HG03159 (cell line): ENCODE measurements at regions not wholly inside any gene's neighbourhood (a gene's known extent, or its start where the extent isn't known, plus 50 kb on each side); places are given as distances from the start of the nearest gene placed in this dataset.
A peak's percentile ranks its signal among the peaks of the same experiment; 100 is the strongest.
"Not testable (repeated sequence)": the region's sequence is repeated elsewhere in the genome, so short reads cannot be mapped to it uniquely, and the experiment has no call there.

Source experiments
- ATAC-seq: cut with Tn5 transposase; IDR thresholded peaks from one replicate; pipeline ENCODE4 v1.9.1; 2021; ENCODE audit warnings: mild to moderate bottlenecking, moderate library complexity; ENCODE audit not compliant: unreplicated experiment

DNA sequence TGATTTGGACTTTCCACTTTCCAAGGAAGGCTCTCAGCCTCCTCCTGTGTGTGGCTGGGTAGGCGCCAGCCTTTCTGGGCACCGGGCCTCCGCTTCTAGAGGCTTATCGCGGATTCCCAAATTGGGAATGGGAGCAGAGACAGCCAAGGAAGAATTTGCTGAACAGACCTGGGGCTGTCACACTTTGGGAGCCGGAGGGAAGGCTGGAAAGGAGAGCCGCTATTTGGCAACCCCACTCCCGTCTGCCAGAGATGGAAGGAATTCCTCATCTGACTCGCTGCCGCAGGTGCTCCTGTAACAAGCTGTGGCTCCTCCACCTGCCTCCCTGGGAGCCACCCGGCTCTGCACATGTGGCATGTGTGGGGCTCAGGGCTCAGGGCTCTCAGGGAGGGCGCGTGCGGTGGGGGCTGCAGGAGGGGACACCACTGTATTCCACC, 50.8 kb upstream of the ECHDC3 start:
- no peak for ATAC-seq

DNA sequence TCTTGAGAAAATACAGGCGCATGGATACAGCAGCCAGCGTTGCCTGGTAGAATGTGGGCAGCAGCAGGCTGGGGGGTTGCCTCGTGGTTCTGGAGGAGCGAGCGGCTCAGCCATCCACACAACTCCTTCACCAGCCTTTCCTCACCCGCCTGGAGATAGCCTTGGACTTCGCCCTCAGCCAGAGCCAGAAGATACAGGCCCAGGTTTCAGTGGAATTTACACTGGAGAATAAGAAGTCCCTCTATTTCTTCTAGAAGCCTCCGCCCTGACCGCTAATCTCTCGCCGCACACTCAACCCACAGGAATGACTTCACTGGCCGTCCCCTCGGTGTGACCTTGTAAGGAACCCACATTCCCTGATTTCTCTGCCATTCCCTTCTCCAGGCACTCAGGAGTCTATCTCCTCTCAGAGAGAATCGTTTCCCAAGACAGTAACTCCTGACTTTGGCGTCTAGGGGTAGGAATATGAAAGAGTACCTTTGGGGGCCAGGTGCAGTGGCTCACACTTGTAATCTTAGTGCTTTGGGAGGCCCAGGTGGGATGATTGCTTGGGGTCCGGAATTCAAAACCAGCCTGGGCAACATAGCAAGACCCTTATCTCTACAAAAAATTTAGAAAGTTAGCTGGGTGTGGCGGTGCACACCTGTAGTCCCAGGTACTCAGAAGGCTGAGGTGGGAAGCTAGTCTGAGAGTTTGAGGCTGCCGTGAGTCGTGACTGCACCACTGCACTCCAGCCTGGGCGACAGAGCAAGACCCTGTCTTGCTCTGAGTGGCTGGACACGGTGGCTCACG, 52.0 kb upstream of the ECHDC3 start:
- ATAC-seq = no peak

DNA sequence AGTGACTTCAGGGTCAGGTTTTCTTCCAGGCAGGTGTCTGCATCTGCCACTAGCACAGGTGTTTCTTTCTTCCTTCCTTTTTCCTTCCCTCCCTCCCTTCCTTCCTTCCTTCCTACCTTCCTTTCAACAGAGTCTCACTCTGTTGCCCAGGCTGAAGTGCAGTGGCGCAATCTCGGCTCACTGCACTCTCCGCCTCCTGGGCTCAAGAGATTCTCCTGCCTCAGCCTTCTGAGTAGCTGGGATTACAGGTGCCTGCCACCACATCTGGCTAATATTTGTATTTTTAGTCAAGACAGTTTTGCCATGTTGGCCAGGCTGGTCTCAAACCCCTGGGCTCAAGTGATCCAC, 53.8 kb upstream of the ECHDC3 start:
- ATAC-seq = not testable (repeated sequence)

DNA sequence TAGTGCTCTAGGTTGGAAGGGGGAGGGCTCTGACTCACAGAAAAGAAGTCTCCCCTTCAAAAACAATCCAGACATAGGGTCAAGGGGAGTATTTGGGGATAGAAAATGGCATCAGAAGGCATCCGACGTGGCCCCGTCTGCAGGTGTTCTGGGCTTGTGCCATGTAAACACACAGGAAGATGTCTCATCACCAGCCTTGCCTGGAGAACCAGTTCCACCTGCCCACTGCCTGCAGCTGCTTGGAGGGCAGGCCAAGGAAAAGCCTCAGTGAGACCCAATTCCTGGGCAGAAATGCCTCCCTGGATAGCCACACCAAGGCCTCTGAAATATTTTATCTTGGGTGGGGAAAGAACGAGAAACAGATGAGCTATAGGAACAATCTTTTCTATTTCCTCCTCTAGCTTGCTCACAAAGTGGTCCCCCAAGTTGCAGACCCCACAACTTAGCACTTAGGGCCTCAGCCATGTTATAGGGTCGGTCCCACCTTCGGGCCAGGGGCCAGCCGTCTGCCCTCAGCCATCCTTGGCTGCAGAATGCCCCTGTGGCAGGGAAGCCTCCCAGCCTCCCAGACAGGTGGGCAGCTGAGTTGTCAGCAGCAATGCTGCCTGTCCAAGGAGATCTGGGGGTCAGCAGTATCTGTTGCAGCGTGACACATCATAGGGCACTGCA, 54.3 kb upstream of the ECHDC3 start:
- no peak for ATAC-seq

DNA sequence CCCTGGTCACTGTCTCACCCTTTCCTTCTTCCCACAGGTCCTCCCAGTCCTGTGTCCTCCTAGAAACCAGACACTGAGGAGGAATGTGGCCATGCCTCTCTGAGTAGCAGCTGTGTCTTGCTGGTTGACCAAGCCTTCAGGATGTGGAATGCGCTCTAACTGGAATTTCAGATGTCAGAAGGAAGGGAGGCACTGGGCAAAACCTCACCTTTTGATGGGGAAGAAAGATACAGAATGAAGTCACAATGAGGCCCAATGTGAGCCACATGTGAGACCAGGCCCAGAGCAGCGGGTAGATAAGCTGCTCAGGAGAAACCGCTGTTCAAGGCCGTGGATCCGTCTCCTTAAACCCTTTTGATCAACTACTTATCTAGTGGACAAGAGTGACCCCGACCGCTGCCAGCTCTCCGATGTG, 54.8 kb upstream of the ECHDC3 start:
- no peak for ATAC-seq

DNA sequence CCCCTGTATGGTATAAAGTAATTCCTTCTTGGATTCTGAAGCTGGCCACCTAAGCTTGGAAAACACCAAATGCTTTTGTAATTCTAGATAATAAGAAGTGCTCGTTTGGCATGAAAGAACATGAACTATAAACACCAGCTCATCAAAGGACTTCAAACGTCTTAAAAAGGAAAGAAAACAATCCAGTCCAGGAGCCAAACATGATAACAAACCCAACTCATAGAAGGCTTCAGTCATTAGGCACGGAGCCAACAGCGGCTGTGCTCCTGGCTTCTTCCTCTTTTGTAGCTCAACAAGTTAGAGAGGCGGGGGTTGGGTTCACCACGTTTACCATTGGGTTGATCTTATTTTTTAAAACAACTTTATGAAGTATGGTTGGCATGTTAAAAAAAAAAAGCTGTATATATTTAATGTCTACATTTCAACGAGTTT, 56.4 kb upstream of the ECHDC3 start:
- no peak for ATAC-seq

DNA sequence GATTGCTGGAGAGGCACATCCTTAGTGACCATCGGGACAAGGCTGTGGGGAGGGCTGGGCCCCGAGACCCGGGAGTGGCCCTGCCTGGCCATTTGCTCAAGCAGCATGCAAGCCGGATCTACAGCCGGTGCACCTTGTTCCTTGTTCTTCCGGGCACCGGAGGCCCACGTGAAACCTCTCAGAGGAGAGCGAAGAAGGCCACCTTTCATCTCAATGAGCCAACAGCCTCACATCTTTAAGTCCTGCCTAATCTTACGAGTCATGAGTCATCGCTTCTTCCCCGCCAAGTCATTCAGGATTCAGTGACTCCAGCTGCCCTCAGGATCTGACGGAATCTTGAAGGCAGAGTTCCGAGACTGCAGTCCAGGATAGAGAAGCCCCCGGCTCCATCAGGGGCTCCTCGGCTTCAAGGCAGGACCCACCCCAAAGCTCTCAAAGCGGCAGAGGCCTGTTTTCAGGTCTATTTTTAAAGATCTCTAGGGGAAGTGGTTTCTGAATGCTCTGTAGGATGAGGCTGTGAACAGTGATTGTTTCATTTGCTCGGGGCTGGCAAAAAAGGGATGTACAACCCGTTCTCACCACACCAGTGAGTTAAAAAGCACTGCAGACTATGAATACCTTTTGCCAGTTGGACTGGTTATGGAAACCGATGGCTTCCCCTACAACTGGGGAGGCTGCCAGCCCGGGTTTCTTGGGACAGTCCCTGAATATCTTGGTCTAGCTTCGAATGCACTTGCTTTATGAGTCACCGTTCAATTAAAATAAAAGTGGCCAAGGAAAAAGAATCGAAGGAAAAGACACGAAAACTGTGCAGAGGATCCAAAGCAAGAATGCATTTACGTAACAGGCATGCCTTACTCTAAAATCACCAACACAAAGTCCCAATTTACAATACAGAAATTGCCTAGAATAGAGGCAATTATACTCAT, 57.2 kb upstream of the ECHDC3 start:
- ATAC-seq = peak; percentile 74

DNA sequence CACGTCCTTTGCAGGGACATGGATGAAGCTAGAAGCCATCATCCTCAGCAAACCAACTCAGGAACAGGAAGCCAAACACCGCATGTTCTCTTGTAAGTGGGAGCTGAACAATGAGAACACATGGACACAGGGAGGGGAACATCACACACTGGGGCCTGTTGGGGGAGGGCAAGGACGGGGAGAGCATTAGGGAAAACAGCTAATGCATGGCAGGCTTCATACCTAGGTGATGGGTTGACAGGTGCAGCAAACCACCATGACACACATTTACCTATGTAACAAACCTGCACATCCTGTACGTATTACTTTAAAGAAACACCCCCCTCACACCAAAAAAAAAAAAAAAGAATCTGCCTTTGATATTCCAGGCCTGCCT, 57.9 kb upstream of the ECHDC3 start:
- peak; percentile 5 for ATAC-seq

DNA sequence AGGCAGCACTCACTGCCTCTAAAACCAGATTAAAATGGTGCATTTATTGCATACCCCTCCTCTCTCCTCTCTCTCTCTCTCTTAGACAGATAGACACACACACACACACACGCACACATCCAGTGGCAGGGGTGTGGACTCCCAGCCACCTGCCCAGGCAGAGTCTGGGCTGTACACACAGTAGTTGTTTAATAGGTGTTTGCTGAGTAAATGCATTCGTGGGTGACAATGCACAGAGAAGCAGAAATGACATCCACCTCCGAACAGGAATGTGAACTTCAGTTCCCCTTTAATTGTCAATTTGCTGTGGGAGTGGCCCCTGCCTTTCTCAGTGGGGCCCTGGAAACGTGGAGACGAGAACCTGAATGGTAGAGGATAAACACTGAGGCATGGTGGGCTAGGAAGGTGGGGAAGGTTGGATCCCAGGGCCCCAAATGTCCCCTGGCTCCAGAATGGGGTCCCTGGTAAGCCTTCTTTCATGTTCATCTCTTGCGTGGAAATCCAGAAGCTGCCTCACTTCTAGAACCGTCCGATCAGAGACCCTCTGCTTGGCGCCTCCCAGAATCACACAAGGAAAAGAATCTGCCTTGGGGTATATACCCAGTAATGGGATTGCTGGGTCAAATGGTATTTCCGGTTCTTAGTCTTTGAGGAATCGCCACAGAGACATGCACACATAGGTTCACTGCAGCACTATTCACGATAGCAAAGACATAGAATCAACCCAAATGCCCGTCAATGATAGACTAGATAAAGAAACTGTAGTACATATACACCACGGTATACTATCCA, 58.5 kb upstream of the ECHDC3 start:
- ATAC-seq = no peak

DNA sequence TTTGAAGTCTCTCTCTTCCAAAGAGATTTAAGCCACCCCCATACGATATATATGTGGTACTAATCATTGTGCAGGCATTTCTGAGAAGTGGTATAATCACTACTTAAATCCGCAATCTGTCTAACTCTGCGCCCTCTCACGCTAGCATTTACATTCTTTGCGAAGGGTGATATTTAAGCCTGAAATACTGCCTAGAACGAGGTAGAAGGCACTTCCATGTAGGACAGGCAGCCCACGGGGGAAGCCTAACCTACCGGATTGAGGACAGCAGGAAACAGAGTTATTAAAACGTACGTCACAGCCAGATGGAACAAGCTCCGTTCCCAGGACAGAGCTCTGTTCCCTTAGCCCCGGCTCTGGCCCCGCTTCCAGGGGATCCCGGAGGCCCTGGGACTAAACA, 59.3 kb upstream of the ECHDC3 start:
- no peak for ATAC-seq

DNA sequence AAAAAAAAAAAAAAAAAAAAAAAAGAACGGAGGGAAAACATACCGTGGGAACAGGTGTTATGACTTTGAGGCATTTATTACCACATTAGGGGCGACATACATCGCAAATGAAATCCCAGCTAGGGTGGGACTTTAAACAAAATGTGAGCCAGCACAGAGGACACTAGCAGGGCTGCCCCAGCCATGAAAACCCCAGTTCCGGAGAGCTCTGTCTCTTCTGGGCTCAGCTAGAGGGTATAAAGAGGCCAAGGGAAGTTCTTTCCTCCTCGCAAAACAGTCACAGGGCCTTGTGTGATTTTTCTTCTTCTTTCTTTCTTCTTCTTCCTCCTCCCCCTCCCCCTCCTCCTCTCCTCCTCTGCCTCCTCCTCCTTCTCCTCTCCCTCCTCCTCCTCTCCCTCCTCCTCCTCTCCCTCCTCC, 59.9 kb upstream of the ECHDC3 start:
- ATAC-seq = no peak

DNA sequence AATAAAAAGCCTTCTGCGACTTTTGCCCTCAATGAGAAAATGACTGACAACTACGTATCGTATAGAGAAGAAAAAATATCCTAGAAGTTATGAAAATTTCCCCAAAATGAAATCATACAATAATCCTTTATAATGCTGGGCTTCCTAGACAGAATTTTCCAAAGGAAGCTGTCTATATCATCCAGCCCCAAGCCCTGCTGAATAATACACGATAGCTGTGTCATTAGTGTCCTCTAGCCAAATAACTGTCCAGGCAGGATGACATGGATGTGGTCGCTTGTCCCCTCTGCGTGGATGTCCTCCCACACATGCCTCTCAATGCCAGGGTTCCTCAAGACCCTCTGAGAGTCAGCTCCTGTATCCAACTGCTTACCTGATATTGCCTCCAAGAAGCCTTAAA, 61.7 kb upstream of the ECHDC3 start:
- ATAC-seq = no peak

DNA sequence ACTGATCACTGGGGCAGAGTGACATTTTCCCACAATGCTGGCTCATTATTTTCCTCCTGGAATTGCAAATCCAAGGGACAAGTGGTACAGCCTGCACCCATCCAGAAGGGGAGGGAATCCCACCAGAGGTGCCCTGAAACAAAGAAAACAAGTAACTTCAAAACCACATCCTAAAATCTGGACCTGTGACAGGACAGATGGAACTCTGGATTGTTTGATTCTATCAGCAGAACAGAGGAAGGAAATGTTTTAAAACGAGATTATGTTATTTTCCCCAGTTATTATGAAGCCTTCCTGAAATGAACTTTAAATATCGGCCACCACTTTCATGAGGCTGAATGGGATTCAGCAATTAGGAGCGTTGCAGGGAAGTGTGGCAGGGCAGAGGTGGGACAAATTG, 62.2 kb upstream of the ECHDC3 start:
- no peak for ATAC-seq

DNA sequence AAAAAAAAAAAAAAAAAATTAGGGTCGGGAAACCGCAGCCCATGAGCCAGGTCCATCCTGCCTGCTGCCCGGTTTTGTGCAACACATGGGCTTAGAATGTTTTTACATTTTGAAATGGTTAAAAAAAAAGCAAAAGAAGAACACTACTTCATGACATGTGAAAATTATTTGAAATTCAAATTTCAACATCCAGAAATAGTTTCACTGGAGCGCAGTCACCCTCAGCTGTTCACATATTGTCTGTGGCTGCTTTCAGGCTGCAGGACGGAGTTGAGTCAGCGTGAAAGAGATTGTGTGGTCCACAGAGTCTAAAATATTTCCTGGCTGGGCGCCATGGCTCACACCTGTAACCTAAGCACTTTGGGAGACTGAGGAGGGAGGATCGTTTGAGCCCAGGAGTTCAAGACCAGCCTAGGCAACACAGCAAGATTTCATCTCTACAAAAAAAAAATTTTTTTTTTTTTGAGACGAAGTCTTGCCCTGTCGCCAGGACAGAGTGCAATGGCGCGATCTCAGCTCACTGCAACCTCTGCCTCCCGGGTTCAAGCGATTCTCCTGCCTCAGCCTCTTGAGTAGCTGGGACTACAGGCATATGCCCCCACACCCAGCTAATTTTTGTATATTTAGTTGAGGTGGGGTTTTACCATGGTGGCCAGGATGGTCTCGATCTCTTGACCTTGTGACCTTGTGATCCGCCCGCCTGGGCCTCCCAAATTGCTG, 63.9 kb upstream of the ECHDC3 start:
- peak; percentile 85 for ATAC-seq

DNA sequence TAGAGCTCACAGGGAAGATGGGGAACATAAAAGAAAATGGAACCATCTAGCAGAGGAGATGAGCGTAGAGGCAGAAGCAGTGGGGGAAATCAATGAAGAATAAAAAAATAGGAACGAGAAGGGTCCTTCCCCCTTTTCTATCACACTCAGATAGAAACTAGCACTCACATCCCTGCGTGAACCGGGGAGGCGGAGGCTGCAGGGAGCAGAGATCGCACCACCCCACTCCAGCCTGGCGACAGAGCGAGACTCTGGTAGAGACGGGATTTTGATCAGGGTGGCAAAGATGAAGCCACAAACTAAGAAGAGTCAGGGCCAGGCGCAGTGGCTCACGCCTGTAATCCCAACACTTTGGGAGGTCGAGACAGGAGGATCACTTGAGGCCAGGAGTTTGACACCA, 64.7 kb upstream of the ECHDC3 start:
- ATAC-seq = peak; percentile 34

DNA sequence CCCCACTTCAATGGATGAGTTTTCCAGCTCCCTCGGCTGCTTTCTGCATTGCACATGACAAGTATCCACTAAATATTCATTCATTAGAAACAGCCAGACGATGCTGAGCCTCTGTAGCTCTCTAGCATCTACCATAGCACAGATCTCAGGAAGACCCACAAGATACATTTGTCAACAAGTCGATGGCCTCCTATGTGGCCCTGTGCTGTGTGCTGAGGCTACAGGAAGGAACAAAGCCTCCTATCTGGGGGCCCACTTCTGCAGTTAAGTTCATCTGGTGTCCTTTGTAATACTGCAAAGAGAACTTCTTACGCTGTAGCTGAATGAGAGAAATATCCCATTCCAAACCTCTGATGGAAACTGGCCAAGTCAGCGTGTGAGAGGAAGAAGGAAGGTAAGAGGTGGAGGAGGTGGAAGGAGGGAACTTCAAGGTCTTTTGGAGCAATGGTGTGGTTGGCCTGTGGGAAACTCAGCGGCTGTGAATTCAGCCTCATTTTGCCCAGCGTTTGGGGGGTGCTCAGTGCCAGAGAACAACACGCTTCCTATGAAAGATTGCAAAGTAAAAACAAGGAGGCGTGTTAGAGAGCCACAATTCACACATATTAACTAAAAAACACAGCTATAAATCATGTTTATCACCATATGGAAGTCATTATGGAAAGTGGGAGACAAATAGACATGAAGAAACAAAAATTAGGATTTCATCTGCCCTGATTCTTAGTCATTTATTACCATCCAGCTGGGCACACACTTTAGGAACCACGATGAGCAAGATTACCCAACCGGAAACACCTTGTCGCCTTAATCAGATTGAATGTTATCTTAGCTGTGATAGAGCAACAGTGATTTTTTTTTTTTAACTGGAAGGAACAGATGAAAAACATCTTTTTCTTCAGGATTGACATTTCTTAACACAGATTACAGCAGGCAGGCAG, 62.2 kb upstream of the USP6NL start:
- no peak for ATAC-seq

DNA sequence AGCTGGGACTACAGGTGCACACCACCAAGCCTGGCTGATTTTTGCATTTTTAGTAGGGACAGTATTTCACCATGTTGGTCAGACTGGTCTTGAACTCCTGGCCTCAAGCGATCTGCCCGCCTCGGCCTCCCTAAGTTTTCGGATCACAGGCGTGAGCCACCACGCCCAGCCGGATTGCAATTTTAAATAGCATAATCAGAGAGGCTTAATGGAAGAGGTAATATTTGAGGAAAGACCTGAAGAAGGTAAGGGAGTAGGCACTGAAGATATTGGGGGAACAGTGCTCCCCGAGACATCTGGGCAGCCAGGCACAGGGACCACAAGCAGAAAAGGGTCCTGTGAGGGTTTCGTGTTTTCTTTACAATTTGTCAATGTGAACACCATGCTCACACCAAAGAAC, 61.4 kb upstream of the USP6NL start:
- ATAC-seq = no peak

DNA sequence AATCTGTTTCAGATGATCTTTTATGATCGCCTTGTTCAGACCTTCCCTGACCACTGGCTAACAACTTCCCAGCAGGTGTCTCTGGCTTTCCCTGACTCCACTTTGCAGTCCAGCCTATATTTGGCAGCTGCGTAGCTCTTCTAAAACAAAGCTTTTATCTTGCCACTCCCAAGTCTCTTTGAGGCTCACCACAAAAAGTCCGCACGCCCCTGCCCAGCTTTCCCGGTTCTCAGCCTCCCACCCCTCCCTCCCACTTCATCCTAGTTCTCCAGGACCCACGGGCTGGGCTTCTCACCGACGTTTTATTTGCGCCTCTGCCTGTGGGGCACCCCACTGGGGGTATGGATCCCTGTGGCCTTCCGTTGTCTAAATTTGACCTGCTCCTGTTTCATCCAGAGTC, 58.9 kb upstream of the USP6NL start:
- no peak for ATAC-seq
